Mesothelial cell of epicardium (in vitro differentiated cells): ENCODE measurements at regions not wholly inside any gene's neighbourhood (a gene's known extent, or its start where the extent isn't known, plus 50 kb on each side); places are given as distances from the start of the nearest gene placed in this dataset.
A peak's percentile ranks its signal among the peaks of the same experiment; 100 is the strongest.
"Not testable (repeated sequence)": the region's sequence is repeated elsewhere in the genome, so short reads cannot be mapped to it uniquely, and the experiment has no call there.

Experiments used
- DNase-seq, 2 experiments: peaks; one replicate each; pipeline ENCODE4 v3.0.0; 2021; ENCODE audit warnings: low spot score in 2 of 2; ENCODE audit not compliant: unreplicated experiment in 2 of 2
- H3K27ac Mint-ChIP-seq: 2 replicates; pipeline ENCODE4 v1.8.0; 2021; ENCODE audit warnings: mixed read lengths
- H3K27me3 Mint-ChIP-seq: 2 replicates; pipeline ENCODE4 v1.8.0; 2021; ENCODE audit warnings: low read depth, mixed read lengths
- H3K36me3 Mint-ChIP-seq: 2 replicates; pipeline ENCODE4 v1.8.0; 2021; ENCODE audit warnings: mixed read lengths
- H3K4me1 Mint-ChIP-seq: 2 replicates; pipeline ENCODE4 v1.8.0; 2021; ENCODE audit warnings: mixed read lengths
- H3K4me3 Mint-ChIP-seq: 2 replicates; pipeline ENCODE4 v1.8.0; 2021; ENCODE audit warnings: mild to moderate bottlenecking, moderate library complexity, mixed read lengths
- H3K9me3 Mint-ChIP-seq: 2 replicates; pipeline ENCODE4 v1.8.0; 2021; ENCODE audit warnings: mixed read lengths
- TF ChIP-seq, protein P1 (sequence below): fragments of 200-600 bp; sonication (generic); IDR thresholded peaks from one replicate; pipeline ENCODE4 v1.5.0; 2021; ENCODE audit warnings: antibody characterized with exemption; ENCODE audit not compliant: unreplicated experiment

GRCh38 chr14:28999656-29000055, 233.1 kb downstream of the FOXG1 start:
- Mint-ChIP-seq H3K27me3 (no peaks in the 10 kb centered on the region), H3K9me3 (peaks cover 4% of the 10 kb centered on the region), H3K36me3 (no peaks in the 10 kb centered on the region), H3K4me3 (no peak overlapping the region), H3K27ac (no peak overlapping the region), H3K4me1 (no peaks in the 10 kb centered on the region)
- TF ChIP-seq, protein P1, sequence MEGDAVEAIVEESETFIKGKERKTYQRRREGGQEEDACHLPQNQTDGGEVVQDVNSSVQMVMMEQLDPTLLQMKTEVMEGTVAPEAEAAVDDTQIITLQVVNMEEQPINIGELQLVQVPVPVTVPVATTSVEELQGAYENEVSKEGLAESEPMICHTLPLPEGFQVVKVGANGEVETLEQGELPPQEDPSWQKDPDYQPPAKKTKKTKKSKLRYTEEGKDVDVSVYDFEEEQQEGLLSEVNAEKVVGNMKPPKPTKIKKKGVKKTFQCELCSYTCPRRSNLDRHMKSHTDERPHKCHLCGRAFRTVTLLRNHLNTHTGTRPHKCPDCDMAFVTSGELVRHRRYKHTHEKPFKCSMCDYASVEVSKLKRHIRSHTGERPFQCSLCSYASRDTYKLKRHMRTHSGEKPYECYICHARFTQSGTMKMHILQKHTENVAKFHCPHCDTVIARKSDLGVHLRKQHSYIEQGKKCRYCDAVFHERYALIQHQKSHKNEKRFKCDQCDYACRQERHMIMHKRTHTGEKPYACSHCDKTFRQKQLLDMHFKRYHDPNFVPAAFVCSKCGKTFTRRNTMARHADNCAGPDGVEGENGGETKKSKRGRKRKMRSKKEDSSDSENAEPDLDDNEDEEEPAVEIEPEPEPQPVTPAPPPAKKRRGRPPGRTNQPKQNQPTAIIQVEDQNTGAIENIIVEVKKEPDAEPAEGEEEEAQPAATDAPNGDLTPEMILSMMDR: no peak
- DNase-seq: no peak

DNA sequence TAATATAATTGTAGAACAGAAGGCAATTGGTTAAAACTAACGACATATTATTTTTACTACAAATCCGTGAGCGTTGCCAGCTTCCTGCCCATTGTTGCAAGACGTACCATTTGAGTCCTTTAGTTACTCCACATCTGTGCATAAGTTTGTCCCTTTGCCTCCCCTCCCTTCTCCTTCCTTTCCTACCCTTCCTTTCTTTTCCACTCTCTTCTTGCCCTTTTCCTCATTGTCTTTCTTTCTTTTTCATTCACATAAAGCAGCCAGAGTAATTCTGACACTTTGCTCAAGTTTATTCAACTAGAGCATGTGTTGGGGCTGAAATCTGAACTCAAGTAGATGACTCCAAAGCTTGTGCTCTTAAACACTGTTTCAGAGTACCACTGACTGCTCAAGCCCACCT, 239.1 kb downstream of the FOXG1 start:
- Mint-ChIP-seq H3K9me3 (peaks cover 3% of the 10 kb centered on the region), H3K36me3 (no peaks in the 10 kb centered on the region), H3K27ac (no peak overlapping the region), H3K27me3 (no peaks in the 10 kb centered on the region), H3K4me1 (no peaks in the 10 kb centered on the region), H3K4me3 (no peak overlapping the region)
- TF ChIP-seq, protein P1: no peak
- no peak for DNase-seq

- H3K27ac Mint-ChIP-seq: no peak overlapping the region
- TF ChIP-seq, protein P1: no peak
Observed at GRCh38 chr14:29007990-29008389, 241.4 kb downstream of the FOXG1 start.

DNA sequence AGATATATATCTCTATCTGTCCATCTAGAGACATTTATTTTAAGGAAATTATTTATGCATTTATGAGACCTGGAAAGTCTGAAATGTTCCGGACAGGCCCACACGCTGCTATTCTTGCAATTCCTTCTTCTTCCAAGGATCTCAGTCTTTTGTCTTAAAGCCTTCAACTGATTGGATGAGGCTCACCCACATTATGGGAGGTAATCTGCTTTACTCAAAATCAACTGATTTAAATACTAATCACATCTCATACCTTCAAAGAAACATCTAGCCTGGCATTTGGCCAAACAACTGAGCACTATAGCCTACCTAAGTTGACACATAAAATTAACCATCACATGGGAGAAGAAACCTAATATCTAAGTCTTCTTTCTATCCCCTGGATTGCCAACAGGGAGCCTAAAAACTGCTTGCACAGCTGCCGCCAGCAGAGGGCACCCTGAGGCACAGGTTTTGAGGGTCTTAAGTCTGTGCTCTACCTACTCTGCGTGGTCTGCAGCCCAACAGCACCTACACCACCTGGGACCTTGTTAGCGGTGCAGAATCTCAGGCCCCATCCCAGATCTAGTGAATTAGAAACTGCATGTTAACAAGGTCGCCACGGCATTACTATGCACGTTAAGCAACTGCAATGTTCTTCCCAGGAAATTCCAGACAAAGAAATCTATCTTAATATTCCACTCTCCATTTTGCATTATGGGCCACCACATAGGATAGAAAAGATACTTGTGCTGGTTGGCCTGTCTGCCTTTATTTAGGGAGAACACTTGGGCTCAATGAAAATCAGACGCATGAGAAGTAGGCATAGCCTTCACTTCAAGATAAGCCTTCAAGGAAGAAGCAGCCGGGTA, 249.7 kb downstream of the FOXG1 start:
- peak; percentile 21 to 58 for DNase-seq
- Mint-ChIP-seq H3K36me3 (no peaks in the 10 kb centered on the region), H3K27ac (no peak overlapping the region), H3K4me3 (no peak overlapping the region), H3K4me1 (no peaks in the 10 kb centered on the region), H3K9me3 (no peaks in the 10 kb centered on the region), H3K27me3 (peaks cover 13% of the 10 kb centered on the region)
- TF ChIP-seq, protein P1: peak; percentile 33

More at GRCh38 chr14:29007990-29008389, 241.4 kb downstream of the FOXG1 start:
- DNase-seq: no peak
- no peaks in the 10 kb centered on the region for H3K36me3 Mint-ChIP-seq
- H3K27me3 Mint-ChIP-seq: peaks cover 4% of the 10 kb centered on the region
- H3K9me3 Mint-ChIP-seq: peaks cover 3% of the 10 kb centered on the region
- no peak overlapping the region for H3K4me3 Mint-ChIP-seq
- no peaks in the 10 kb centered on the region for H3K4me1 Mint-ChIP-seq

DNA sequence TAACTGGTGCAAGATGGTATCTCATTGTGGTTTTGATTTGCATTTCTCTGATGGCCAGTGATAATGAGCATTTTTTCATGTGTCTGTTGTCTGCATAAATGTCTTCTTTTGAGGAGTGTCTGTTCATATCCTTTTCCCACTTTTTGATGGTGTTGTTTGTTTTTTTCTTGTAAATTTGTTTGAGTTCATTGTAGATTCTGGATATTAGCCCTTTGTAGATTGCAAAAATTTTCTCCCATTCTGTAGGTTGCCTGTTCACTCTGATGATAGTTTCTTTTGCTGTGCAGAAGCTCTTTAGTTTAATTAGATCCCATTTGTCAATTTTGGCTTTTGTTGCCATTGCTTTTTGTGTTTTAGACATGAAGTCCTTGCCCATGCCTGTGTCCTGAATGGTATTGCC, 256.9 kb downstream of the FOXG1 start:
- not testable (repeated sequence) for H3K27ac Mint-ChIP-seq, H3K4me1 Mint-ChIP-seq, H3K4me3 Mint-ChIP-seq, H3K36me3 Mint-ChIP-seq, H3K27me3 Mint-ChIP-seq, DNase-seq
- H3K9me3 Mint-ChIP-seq: peaks cover 38% of the 10 kb centered on the region

- not testable (repeated sequence) for DNase-seq
Observed at GRCh38 chr14:29027441-29027840, 260.9 kb downstream of the FOXG1 start.

GRCh38 chr14:29027941-29028705, 261.5 kb downstream of the FOXG1 start:
- DNase-seq, H3K4me3 Mint-ChIP-seq, H3K27ac Mint-ChIP-seq, H3K27me3 Mint-ChIP-seq, H3K36me3 Mint-ChIP-seq, H3K4me1 Mint-ChIP-seq: not testable (repeated sequence)
- H3K9me3 Mint-ChIP-seq: peaks cover 38% of the 10 kb centered on the region

More at GRCh38 chr14:29027441-29027840, 260.9 kb downstream of the FOXG1 start:
- H3K36me3 Mint-ChIP-seq, H3K27me3 Mint-ChIP-seq, H3K27ac Mint-ChIP-seq, H3K4me1 Mint-ChIP-seq, H3K4me3 Mint-ChIP-seq: not testable (repeated sequence)
- H3K9me3 Mint-ChIP-seq: peaks cover 38% of the 10 kb centered on the region
